Activated T-cell treated with anti-CD3 and anti-CD28 coated beads, Interleukin-2, amount 50 U/mL, for 4 hours (primary cell): ENCODE measurements at regions not wholly inside any gene's neighbourhood (a gene's known extent, or its start where the extent isn't known, plus 50 kb on each side); places are given as distances from the start of the nearest gene placed in this dataset.
"Not testable (repeated sequence)": the region's sequence is repeated elsewhere in the genome, so short reads cannot be mapped to it uniquely, and the experiment has no call there.

Experiments
- ATAC-seq, 2 donors: fragments of 200-7000 bp; cut with Tn5 transposase; one replicate each; pipeline ENCODE4 v1.10.0; 2021
- DNase-seq: peaks from one replicate; pipeline ENCODE4 v3.0.0-alpha.2; 2020
- H3K27me3 Mint-ChIP-seq: one replicate; pipeline ENCODE4 v1.8.0; 2021; ENCODE audit warnings: low read depth, mixed read lengths
- H3K36me3 Mint-ChIP-seq: one replicate; pipeline ENCODE4 v1.8.0; 2022; ENCODE audit warnings: mixed read lengths; ENCODE audit not compliant: insufficient read depth
- H3K4me1 Mint-ChIP-seq: one replicate; pipeline ENCODE4 v1.8.0; 2021; ENCODE audit warnings: low read depth, mixed read lengths
- H3K4me3 Mint-ChIP-seq: one replicate; pipeline ENCODE4 v1.8.0; 2021; ENCODE audit warnings: mild to moderate bottlenecking, moderate library complexity, mixed read lengths
- H3K9me3 Mint-ChIP-seq: one replicate; pipeline ENCODE4 v1.8.0; 2021; ENCODE audit warnings: mixed read lengths

GRCh38 chr10:108037061-108037460, 872.6 kb upstream of the SORCS1 start:
- Mint-ChIP-seq H3K9me3 (peaks cover 11% of the 10 kb centered on the region), H3K36me3 (no peaks in the 10 kb centered on the region), H3K4me1 (no peaks in the 10 kb centered on the region), H3K4me3 (no peak overlapping the region), H3K27me3 (no peaks in the 10 kb centered on the region)
- DNase-seq (no peak), ATAC-seq (no peak)

GRCh38 chr10:108036265-108036664, 871.8 kb upstream of the SORCS1 start:
- Mint-ChIP-seq H3K4me1 (no peaks in the 10 kb centered on the region), H3K36me3 (no peaks in the 10 kb centered on the region), H3K27me3 (no peaks in the 10 kb centered on the region), H3K9me3 (peaks cover 11% of the 10 kb centered on the region), H3K4me3 (no peak overlapping the region)
- ATAC-seq (no peak), DNase-seq (no peak)

- no peak for DNase-seq
- ATAC-seq = no peak
- no peaks in the 10 kb centered on the region for H3K4me1 Mint-ChIP-seq
Observed at GRCh38 chr10:108034829-108035228, 870.3 kb upstream of the SORCS1 start.

GRCh38 chr10:108033518-108033917, 869.0 kb upstream of the SORCS1 start:
- not testable (repeated sequence) for H3K4me1 Mint-ChIP-seq, H3K36me3 Mint-ChIP-seq, ATAC-seq, DNase-seq, H3K4me3 Mint-ChIP-seq, H3K27me3 Mint-ChIP-seq
- peaks cover 14% of the 10 kb centered on the region for H3K9me3 Mint-ChIP-seq

More at GRCh38 chr10:108034829-108035228, 870.3 kb upstream of the SORCS1 start:
- Mint-ChIP-seq H3K9me3 (peaks cover 14% of the 10 kb centered on the region), H3K27me3 (no peaks in the 10 kb centered on the region), H3K4me3 (no peak overlapping the region), H3K36me3 (no peaks in the 10 kb centered on the region)

- H3K9me3 Mint-ChIP-seq = peaks cover 8% of the 10 kb centered on the region
- H3K27me3 Mint-ChIP-seq = no peaks in the 10 kb centered on the region
- DNase-seq (no peak), ATAC-seq (no peak)
- no peaks in the 10 kb centered on the region for H3K4me1 Mint-ChIP-seq
- no peaks in the 10 kb centered on the region for H3K36me3 Mint-ChIP-seq
- H3K4me3 Mint-ChIP-seq = no peak overlapping the region
Observed at GRCh38 chr10:108031505-108031904, 867.0 kb upstream of the SORCS1 start.

GRCh38 chr10:108014902-108015177, 850.3 kb upstream of the SORCS1 start:
- Mint-ChIP-seq H3K27me3 (no peaks in the 10 kb centered on the region), H3K4me3 (no peak overlapping the region), H3K36me3 (peaks cover 2% of the 10 kb centered on the region), H3K9me3 (peaks cover 20% of the 10 kb centered on the region), H3K4me1 (no peaks in the 10 kb centered on the region)
- DNase-seq (no peak), ATAC-seq (no peak)

- H3K4me3 Mint-ChIP-seq = no peak overlapping the region
- peaks cover 19% of the 10 kb centered on the region for H3K9me3 Mint-ChIP-seq
- no peaks in the 10 kb centered on the region for H3K4me1 Mint-ChIP-seq
- H3K36me3 Mint-ChIP-seq = peaks cover 2% of the 10 kb centered on the region
- ATAC-seq = no peak
- no peak for DNase-seq
- no peaks in the 10 kb centered on the region for H3K27me3 Mint-ChIP-seq
Observed at GRCh38 chr10:108014145-108014901, 849.8 kb upstream of the SORCS1 start.

- H3K27me3 Mint-ChIP-seq = no peaks in the 10 kb centered on the region
- H3K36me3 Mint-ChIP-seq = no peaks in the 10 kb centered on the region
- peaks cover 8% of the 10 kb centered on the region for H3K9me3 Mint-ChIP-seq
- ATAC-seq (no peak), DNase-seq (no peak)
- no peaks in the 10 kb centered on the region for H3K4me1 Mint-ChIP-seq
- no peak overlapping the region for H3K4me3 Mint-ChIP-seq
Observed at GRCh38 chr10:108005627-108006026, 841.1 kb upstream of the SORCS1 start.

GRCh38 chr10:108003576-108003975, 839.1 kb upstream of the SORCS1 start:
- Mint-ChIP-seq H3K4me3 (no peak overlapping the region), H3K4me1 (no peaks in the 10 kb centered on the region)
- no peak for ATAC-seq

GRCh38 chr10:108003061-108003460, 838.6 kb upstream of the SORCS1 start:
- Mint-ChIP-seq H3K4me3 (no peak overlapping the region), H3K27me3 (no peaks in the 10 kb centered on the region)
- no peak for ATAC-seq

More at GRCh38 chr10:108003576-108003975, 839.1 kb upstream of the SORCS1 start:
- no peaks in the 10 kb centered on the region for H3K27me3 Mint-ChIP-seq
- no peak for DNase-seq
- H3K36me3 Mint-ChIP-seq = no peaks in the 10 kb centered on the region
- peaks cover 8% of the 10 kb centered on the region for H3K9me3 Mint-ChIP-seq

GRCh38 chr10:108000365-108000764, 835.9 kb upstream of the SORCS1 start:
- Mint-ChIP-seq H3K4me3 (no peak overlapping the region), H3K4me1 (no peaks in the 10 kb centered on the region), H3K27me3 (no peaks in the 10 kb centered on the region), H3K9me3 (no peaks in the 10 kb centered on the region), H3K36me3 (no peaks in the 10 kb centered on the region)
- ATAC-seq (no peak), DNase-seq (no peak)

More at GRCh38 chr10:108003061-108003460, 838.6 kb upstream of the SORCS1 start:
- no peak for DNase-seq
- H3K9me3 Mint-ChIP-seq = peaks cover 8% of the 10 kb centered on the region
- H3K4me1 Mint-ChIP-seq = no peaks in the 10 kb centered on the region
- H3K36me3 Mint-ChIP-seq = no peaks in the 10 kb centered on the region

- Mint-ChIP-seq H3K27me3 (no peaks in the 10 kb centered on the region), H3K4me3 (no peak overlapping the region), H3K9me3 (peaks cover 3% of the 10 kb centered on the region), H3K4me1 (no peaks in the 10 kb centered on the region), H3K36me3 (no peaks in the 10 kb centered on the region)
- ATAC-seq (no peak), DNase-seq (no peak)
Observed at GRCh38 chr10:107994621-107995270, 830.2 kb upstream of the SORCS1 start.

- ATAC-seq (no peak), DNase-seq (no peak)
- Mint-ChIP-seq H3K27me3 (no peaks in the 10 kb centered on the region), H3K4me1 (no peaks in the 10 kb centered on the region), H3K4me3 (no peak overlapping the region), H3K36me3 (no peaks in the 10 kb centered on the region), H3K9me3 (peaks cover 6% of the 10 kb centered on the region)
Observed at GRCh38 chr10:107986571-107986970, 822.1 kb upstream of the SORCS1 start.

GRCh38 chr10:107984581-107984980, 820.1 kb upstream of the SORCS1 start:
- ATAC-seq (no peak), DNase-seq (no peak)
- H3K4me3 Mint-ChIP-seq = no peak overlapping the region
- H3K36me3 Mint-ChIP-seq = no peaks in the 10 kb centered on the region
- H3K27me3 Mint-ChIP-seq = no peaks in the 10 kb centered on the region
- H3K9me3 Mint-ChIP-seq = peaks cover 6% of the 10 kb centered on the region
- no peaks in the 10 kb centered on the region for H3K4me1 Mint-ChIP-seq

GRCh38 chr10:107984149-107984548, 819.6 kb upstream of the SORCS1 start:
- Mint-ChIP-seq H3K36me3 (no peaks in the 10 kb centered on the region), H3K27me3 (no peaks in the 10 kb centered on the region)

More at GRCh38 chr10:107984149-107984548, 819.6 kb upstream of the SORCS1 start:
- Mint-ChIP-seq H3K4me3 (no peak overlapping the region), H3K4me1 (no peaks in the 10 kb centered on the region), H3K9me3 (peaks cover 6% of the 10 kb centered on the region)
- ATAC-seq (no peak), DNase-seq (no peak)
